ENCODE measurements at regions not wholly inside any gene's neighbourhood (a gene's known extent, or its start where the extent isn't known, plus 50 kb on each side); places are given as distances from the start of the nearest gene placed in this dataset.

- Histone ChIP-seq H3K4me1 (no peaks in the 10 kb centered on the region), H3K4me3 (no peak overlapping the region), H3K36me3 (no peaks in the 10 kb centered on the region), H3K27me3 (no peaks in the 10 kb centered on the region), H3K27ac (replicated peaks in 1 of 4) (no peak overlapping the region), H3K9me3 (no peaks in the 10 kb centered on the region)
- WGBS, result 50% methylated on average over 2 of the region's 2 CpGs
- intact Hi-C loops (cut with DNase I), result no loop called here
- DNase-seq (ENCODE audit: extremely low spot score), result no peak
- no peak for TF ChIP-seq POLR2A (IDR thresholded peaks at IDR 0.05; ENCODE audit: low read depth)
- no peak for TF ChIP-seq EP300 (IDR thresholded peaks at IDR 0.05)
- TF ChIP-seq CTCF (IDR thresholded peaks at IDR 0.05), result no peak
- no peak for TF ChIP-seq POLR2AphosphoS5 (IDR thresholded peaks at IDR 0.05)
Observed at GRCh38 chr7:89926194-89926593, 228.1 kb upstream of the STEAP1 start.

GRCh38 chr7:89926701-89927100 lies 227.6 kb upstream of the STEAP1 start:
- TF ChIP-seq POLR2A (IDR thresholded peaks at IDR 0.05; ENCODE audit: low read depth) (no peak), EP300 (IDR thresholded peaks at IDR 0.05) (no peak), POLR2AphosphoS5 (IDR thresholded peaks at IDR 0.05) (no peak), CTCF (IDR thresholded peaks at IDR 0.05) (no peak)
- Histone ChIP-seq H3K36me3 (no peaks in the 10 kb centered on the region), H3K27ac (replicated peaks in 1 of 4) (no peak overlapping the region), H3K27me3 (no peaks in the 10 kb centered on the region), H3K4me3 (no peak overlapping the region), H3K9me3 (no peaks in the 10 kb centered on the region), H3K4me1 (no peaks in the 10 kb centered on the region)
- intact Hi-C loops (cut with DNase I), result no loop called here
- WGBS, result 74% methylated on average over 6 of the region's 6 CpGs
- DNase-seq (ENCODE audit: extremely low spot score), result no peak

GRCh38 chr7:89927762-89928161 lies 226.5 kb upstream of the STEAP1 start:
- Histone ChIP-seq H3K4me1 (no peaks in the 10 kb centered on the region), H3K4me3 (no peak overlapping the region), H3K27ac (replicated peaks in 1 of 4) (no peak overlapping the region), H3K27me3 (no peaks in the 10 kb centered on the region), H3K36me3 (no peaks in the 10 kb centered on the region), H3K9me3 (no peaks in the 10 kb centered on the region)
- TF ChIP-seq POLR2A (IDR thresholded peaks at IDR 0.05; ENCODE audit: low read depth) (no peak), EP300 (IDR thresholded peaks at IDR 0.05) (no peak)
- DNase-seq (ENCODE audit: extremely low spot score), result no peak
- 60% methylated on average over 1 of the region's 1 CpG for WGBS
- intact Hi-C loops (cut with DNase I), result no loop called here

GRCh38 chr7:89928451-89928850 lies 225.8 kb upstream of the STEAP1 start:
- H3K4me3 ChIP-seq, result no peak overlapping the region
- no peak overlapping the region for H3K27ac ChIP-seq (replicated peaks in 1 of 4)
- DNase-seq (ENCODE audit: extremely low spot score), result no peak
- no peaks in the 10 kb centered on the region for H3K27me3 ChIP-seq
- whole genome bisulfite sequencing, result 95% methylated on average over 1 of the region's 1 CpG
- intact Hi-C loops (cut with DNase I), result no loop called here
- no peaks in the 10 kb centered on the region for H3K36me3 ChIP-seq
- TF ChIP-seq POLR2A (IDR thresholded peaks at IDR 0.05; ENCODE audit: low read depth) (no peak), CTCF (IDR thresholded peaks at IDR 0.05) (no peak), POLR2AphosphoS5 (IDR thresholded peaks at IDR 0.05) (no peak), EP300 (IDR thresholded peaks at IDR 0.05) (no peak)
- no peaks in the 10 kb centered on the region for H3K9me3 ChIP-seq
- H3K4me1 ChIP-seq, result no peaks in the 10 kb centered on the region

- Histone ChIP-seq H3K27ac (replicated peaks in 1 of 4) (no peak overlapping the region), H3K36me3 (no peaks in the 10 kb centered on the region), H3K4me1 (no peaks in the 10 kb centered on the region), H3K9me3 (no peaks in the 10 kb centered on the region), H3K4me3 (no peak overlapping the region), H3K27me3 (no peaks in the 10 kb centered on the region)
- TF ChIP-seq POLR2A (IDR thresholded peaks at IDR 0.05; ENCODE audit: low read depth), result no peak
- TF ChIP-seq EP300 (IDR thresholded peaks at IDR 0.05), result no peak
- TF ChIP-seq CTCF (IDR thresholded peaks at IDR 0.05), result no peak
- no peak for TF ChIP-seq POLR2AphosphoS5 (IDR thresholded peaks at IDR 0.05)
- WGBS, result 50% methylated on average over 1 of the region's 1 CpG
- intact Hi-C loops (cut with DNase I), result no loop called here
- DNase-seq (ENCODE audit: extremely low spot score), result no peak
Observed at GRCh38 chr7:89934101-89934500, 220.2 kb upstream of the STEAP1 start.

All from esophagus muscularis mucosa (tissue), 4 donors.